ENCODE measurements at regions not wholly inside any gene's neighbourhood (a gene's known extent, or its start where the extent isn't known, plus 50 kb on each side); places are given as distances from the start of the nearest gene placed in this dataset.

GRCh38 chr2:21966139-21966538, 842.4 kb downstream of the TDRD15 start:
- TF ChIP-seq, protein P1, sequence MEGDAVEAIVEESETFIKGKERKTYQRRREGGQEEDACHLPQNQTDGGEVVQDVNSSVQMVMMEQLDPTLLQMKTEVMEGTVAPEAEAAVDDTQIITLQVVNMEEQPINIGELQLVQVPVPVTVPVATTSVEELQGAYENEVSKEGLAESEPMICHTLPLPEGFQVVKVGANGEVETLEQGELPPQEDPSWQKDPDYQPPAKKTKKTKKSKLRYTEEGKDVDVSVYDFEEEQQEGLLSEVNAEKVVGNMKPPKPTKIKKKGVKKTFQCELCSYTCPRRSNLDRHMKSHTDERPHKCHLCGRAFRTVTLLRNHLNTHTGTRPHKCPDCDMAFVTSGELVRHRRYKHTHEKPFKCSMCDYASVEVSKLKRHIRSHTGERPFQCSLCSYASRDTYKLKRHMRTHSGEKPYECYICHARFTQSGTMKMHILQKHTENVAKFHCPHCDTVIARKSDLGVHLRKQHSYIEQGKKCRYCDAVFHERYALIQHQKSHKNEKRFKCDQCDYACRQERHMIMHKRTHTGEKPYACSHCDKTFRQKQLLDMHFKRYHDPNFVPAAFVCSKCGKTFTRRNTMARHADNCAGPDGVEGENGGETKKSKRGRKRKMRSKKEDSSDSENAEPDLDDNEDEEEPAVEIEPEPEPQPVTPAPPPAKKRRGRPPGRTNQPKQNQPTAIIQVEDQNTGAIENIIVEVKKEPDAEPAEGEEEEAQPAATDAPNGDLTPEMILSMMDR (conservative IDR thresholded peaks at IDR 0.05; ENCODE audit: low read depth, low read length): no peak
- TF ChIP-seq CEBPB (IDR thresholded peaks at IDR 0.05; ENCODE audit: low read depth, low read length): peak; percentile 63; the same call in 1 of the 2 replicates
- TF ChIP-seq POLR2A (IDR thresholded peaks at IDR 0.05; ENCODE audit: low read depth, low read length): no peak
- TF ChIP-seq USF2 (IDR thresholded peaks at IDR 0.05; ENCODE audit: low read depth, low read length): no peak
- TF ChIP-seq ELK1 (IDR thresholded peaks at IDR 0.05; ENCODE audit: borderline replicate concordance, low read depth, low read length): no peak
- TF ChIP-seq RAD21 (IDR thresholded peaks at IDR 0.05; ENCODE audit: low read length): no peak
- TF ChIP-seq RFX5 (IDR thresholded peaks at IDR 0.05; ENCODE audit: low read depth, low read length): no peak
- no peak for TF ChIP-seq MXI1 (IDR thresholded peaks at IDR 0.05; ENCODE audit: borderline replicate concordance, low read depth, low read length)
- TF ChIP-seq MAFK (IDR thresholded peaks at IDR 0.05; ENCODE audit: low read depth, low read length): no peak
- no peak for TF ChIP-seq MAZ (IDR thresholded peaks at IDR 0.05; ENCODE audit: borderline replicate concordance, low read depth, low read length)
- no peak for TF ChIP-seq NFE2L2 (IDR thresholded peaks at IDR 0.05; ENCODE audit: low read depth, low read length)
- TF ChIP-seq FOS (IDR thresholded peaks at IDR 0.05; ENCODE audit: low read depth, low read length): no peak
- TF ChIP-seq SMC3 (IDR thresholded peaks at IDR 0.05; ENCODE audit: low read depth, low read length): no peak

Measured in IMR-90 (cell line).